Activated CD4-positive, CD25-positive, alpha-beta regulatory T cell treated with anti-CD3 and anti-CD28 coated beads, Interleukin-2, amount 50 U/mL, for 24 hours (primary cell): ENCODE measurements at regions not wholly inside any gene's neighbourhood (a gene's known extent, or its start where the extent isn't known, plus 50 kb on each side); places are given as distances from the start of the nearest gene placed in this dataset.
"Not testable (repeated sequence)": the region's sequence is repeated elsewhere in the genome, so short reads cannot be mapped to it uniquely, and the experiment has no call there.

Experiments used
- ATAC-seq, 2 donors: fragments of 150-1000 bp; cut with Tn5 transposase; one replicate each; pipeline ENCODE4 v1.10.0; 2021; ENCODE audit warnings: mild to moderate bottlenecking in 1 of 2, moderate library complexity in 1 of 2

GRCh38 chr5:125896368-125896767 lies 526.8 kb upstream of the GRAMD2B start:
- no peak for ATAC-seq

- ATAC-seq: no peak
Measured at GRCh38 chr5:125897089-125897488, 526.1 kb upstream of the GRAMD2B start.

- no peak for ATAC-seq
Measured at GRCh38 chr5:125898851-125899405, 524.3 kb upstream of the GRAMD2B start.

GRCh38 chr5:125912028-125912427 lies 511.2 kb upstream of the GRAMD2B start:
- no peak for ATAC-seq

GRCh38 chr5:125913200-125913599 lies 510.0 kb upstream of the GRAMD2B start:
- no peak for ATAC-seq

GRCh38 chr5:125914471-125914870 lies 508.7 kb upstream of the GRAMD2B start:
- ATAC-seq: no peak

GRCh38 chr5:125923958-125924357 lies 499.3 kb upstream of the GRAMD2B start:
- ATAC-seq: not testable (repeated sequence)

GRCh38 chr5:125926172-125926571 lies 497.0 kb upstream of the GRAMD2B start:
- no peak for ATAC-seq

GRCh38 chr5:125928663-125929062 lies 494.5 kb upstream of the GRAMD2B start:
- ATAC-seq: no peak

GRCh38 chr5:125950012-125950615 lies 473.1 kb upstream of the GRAMD2B start:
- no peak for ATAC-seq

- no peak for ATAC-seq
Measured at GRCh38 chr5:125961150-125961549, 462.1 kb upstream of the GRAMD2B start.

- no peak for ATAC-seq
Measured at GRCh38 chr5:125965577-125965976, 457.6 kb upstream of the GRAMD2B start.

- ATAC-seq: no peak
Measured at GRCh38 chr5:125967576-125967975, 455.6 kb upstream of the GRAMD2B start.

- no peak for ATAC-seq
Measured at GRCh38 chr5:125969011-125969813, 454.0 kb upstream of the GRAMD2B start.

- ATAC-seq: no peak
Measured at GRCh38 chr5:125969814-125970171, 453.4 kb upstream of the GRAMD2B start.

GRCh38 chr5:125970631-125971307 lies 452.4 kb upstream of the GRAMD2B start:
- no peak for ATAC-seq

- ATAC-seq: no peak
Measured at GRCh38 chr5:125972706-125973105, 450.5 kb upstream of the GRAMD2B start.

GRCh38 chr5:125974679-125975078 lies 448.5 kb upstream of the GRAMD2B start:
- no peak for ATAC-seq

GRCh38 chr5:125976421-125977000 lies 446.7 kb upstream of the GRAMD2B start:
- no peak for ATAC-seq

GRCh38 chr5:125978015-125978414 lies 445.2 kb upstream of the GRAMD2B start:
- no peak for ATAC-seq

GRCh38 chr5:125979636-125980035 lies 443.6 kb upstream of the GRAMD2B start:
- ATAC-seq: no peak

- ATAC-seq: no peak
Measured at GRCh38 chr5:125981016-125981415, 442.2 kb upstream of the GRAMD2B start.

- no peak for ATAC-seq
Measured at GRCh38 chr5:125987677-125988255, 435.4 kb upstream of the GRAMD2B start.
